BLaER1 (cell line): ENCODE measurements at regions not wholly inside any gene's neighbourhood (a gene's known extent, or its start where the extent isn't known, plus 50 kb on each side); places are given as distances from the start of the nearest gene placed in this dataset.
"Not testable (repeated sequence)": the region's sequence is repeated elsewhere in the genome, so short reads cannot be mapped to it uniquely, and the experiment has no call there.

Source experiments
- H3K27ac ChIP-seq: shearing (Covaris generic); formaldehyde crosslinking; 2 replicates; pipeline ENCODE4 v1.8.1; 2022
- H3K27me3 ChIP-seq: shearing (Covaris generic); formaldehyde crosslinking; 2 replicates; pipeline ENCODE4 v1.8.1; 2022
- H3K36me3 ChIP-seq: shearing (Covaris generic); formaldehyde crosslinking; 2 replicates; pipeline ENCODE4 v1.8.1; 2022
- H3K4me1 ChIP-seq: shearing (Covaris generic); formaldehyde crosslinking; 2 replicates; pipeline ENCODE4 v1.8.1; 2022
- H3K4me2 ChIP-seq: shearing (Covaris generic); formaldehyde crosslinking; 2 replicates; pipeline ENCODE4 v1.8.1; 2022
- H3K4me3 ChIP-seq: shearing (Covaris generic); formaldehyde crosslinking; 2 replicates; pipeline ENCODE4 v1.8.1; 2022
- H3K9ac ChIP-seq: shearing (Covaris generic); formaldehyde crosslinking; 2 replicates; pipeline ENCODE4 v1.8.1; 2022
- H3K9me3 ChIP-seq: shearing (Covaris generic); formaldehyde crosslinking; 2 replicates; pipeline ENCODE4 v1.8.1; 2022
- H4K20me1 ChIP-seq: shearing (Covaris generic); formaldehyde crosslinking; 2 replicates; pipeline ENCODE4 v1.8.1; 2022
- Cebpa-rat ChIP-seq: shearing (Covaris generic); IDR thresholded peaks from 2 replicates; pipeline ENCODE4 v1.8.1; 2022

- Histone ChIP-seq H4K20me1 (no peaks in the 10 kb centered on the region), H3K9ac (no peak overlapping the region), H3K4me1 (no peaks in the 10 kb centered on the region), H3K4me2 (no peak overlapping the region), H3K9me3 (no peaks in the 10 kb centered on the region), H3K36me3 (no peaks in the 10 kb centered on the region), H3K4me3 (no peak overlapping the region), H3K27me3 (no peaks in the 10 kb centered on the region), H3K27ac (no peak overlapping the region)
- no peak for TF ChIP-seq Cebpa-rat
Measured at GRCh38 chr12:89775063-89775985, 66.7 kb upstream of the ATP2B1 start.

DNA sequence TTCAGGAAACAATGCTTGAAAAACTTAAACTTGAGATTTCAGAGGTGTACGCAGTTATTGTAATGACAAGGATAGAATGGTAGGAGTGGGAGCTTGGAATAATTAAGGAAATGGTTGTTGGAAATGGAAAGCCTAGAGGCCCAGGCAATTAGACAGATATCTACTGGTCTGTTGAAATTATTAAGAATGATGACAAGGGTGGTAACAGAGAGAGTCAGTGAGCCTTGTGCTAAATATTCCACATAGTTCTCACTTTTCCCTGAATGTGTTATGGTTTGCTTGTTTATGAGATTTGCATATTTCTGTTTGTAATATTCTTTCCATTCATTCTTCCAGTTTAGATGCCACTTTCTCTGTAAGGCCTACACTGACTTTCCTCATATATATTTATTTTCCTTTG is 66.0 kb upstream of the ATP2B1 start:
- TF ChIP-seq Cebpa-rat, result no peak
- no peak overlapping the region for H3K9ac ChIP-seq
- no peaks in the 10 kb centered on the region for H3K27me3 ChIP-seq
- no peak overlapping the region for H3K4me3 ChIP-seq
- no peaks in the 10 kb centered on the region for H3K4me1 ChIP-seq
- H3K4me2 ChIP-seq, result no peak overlapping the region
- no peaks in the 10 kb centered on the region for H3K9me3 ChIP-seq
- H3K36me3 ChIP-seq, result no peaks in the 10 kb centered on the region
- no peak overlapping the region for H3K27ac ChIP-seq
- H4K20me1 ChIP-seq, result no peaks in the 10 kb centered on the region

DNA sequence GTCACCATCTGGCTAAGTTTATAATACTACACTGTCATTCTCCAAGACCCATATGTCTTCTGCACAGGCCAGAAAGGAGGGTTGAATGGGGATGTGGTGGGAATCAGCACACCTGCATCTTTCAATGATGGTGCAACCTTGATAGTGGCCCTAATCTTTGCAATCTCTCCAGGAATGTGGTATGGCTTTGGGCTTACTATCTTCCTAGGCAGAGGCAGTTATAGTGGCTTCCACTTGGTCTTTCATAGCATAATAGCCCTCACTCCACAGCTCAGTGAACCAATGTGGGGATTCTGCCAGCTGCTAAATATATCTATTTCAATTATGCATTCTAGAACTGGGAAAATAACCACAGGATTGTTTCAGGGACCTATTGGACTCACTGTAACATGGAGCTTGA is 61.8 kb upstream of the ATP2B1 start:
- no peak for TF ChIP-seq Cebpa-rat
- Histone ChIP-seq H3K27ac (no peak overlapping the region), H3K4me2 (no peak overlapping the region), H3K27me3 (no peaks in the 10 kb centered on the region), H3K4me3 (no peak overlapping the region), H3K36me3 (no peaks in the 10 kb centered on the region), H3K9ac (no peak overlapping the region), H3K4me1 (no peaks in the 10 kb centered on the region), H4K20me1 (no peaks in the 10 kb centered on the region), H3K9me3 (no peaks in the 10 kb centered on the region)

- Histone ChIP-seq H3K27me3 (no peaks in the 10 kb centered on the region), H4K20me1 (no peaks in the 10 kb centered on the region), H3K4me1 (no peaks in the 10 kb centered on the region), H3K9ac (no peak overlapping the region), H3K36me3 (no peaks in the 10 kb centered on the region), H3K4me3 (no peak overlapping the region), H3K27ac (no peak overlapping the region), H3K4me2 (no peak overlapping the region), H3K9me3 (no peaks in the 10 kb centered on the region)
- no peak for TF ChIP-seq Cebpa-rat
Measured at GRCh38 chr12:89769483-89769818, 60.8 kb upstream of the ATP2B1 start.

- no peak for TF ChIP-seq Cebpa-rat
- H3K4me2 ChIP-seq, result no peak overlapping the region
- H3K9ac ChIP-seq, result no peak overlapping the region
Measured at GRCh38 chr12:89768586-89769482, 60.2 kb upstream of the ATP2B1 start.

DNA sequence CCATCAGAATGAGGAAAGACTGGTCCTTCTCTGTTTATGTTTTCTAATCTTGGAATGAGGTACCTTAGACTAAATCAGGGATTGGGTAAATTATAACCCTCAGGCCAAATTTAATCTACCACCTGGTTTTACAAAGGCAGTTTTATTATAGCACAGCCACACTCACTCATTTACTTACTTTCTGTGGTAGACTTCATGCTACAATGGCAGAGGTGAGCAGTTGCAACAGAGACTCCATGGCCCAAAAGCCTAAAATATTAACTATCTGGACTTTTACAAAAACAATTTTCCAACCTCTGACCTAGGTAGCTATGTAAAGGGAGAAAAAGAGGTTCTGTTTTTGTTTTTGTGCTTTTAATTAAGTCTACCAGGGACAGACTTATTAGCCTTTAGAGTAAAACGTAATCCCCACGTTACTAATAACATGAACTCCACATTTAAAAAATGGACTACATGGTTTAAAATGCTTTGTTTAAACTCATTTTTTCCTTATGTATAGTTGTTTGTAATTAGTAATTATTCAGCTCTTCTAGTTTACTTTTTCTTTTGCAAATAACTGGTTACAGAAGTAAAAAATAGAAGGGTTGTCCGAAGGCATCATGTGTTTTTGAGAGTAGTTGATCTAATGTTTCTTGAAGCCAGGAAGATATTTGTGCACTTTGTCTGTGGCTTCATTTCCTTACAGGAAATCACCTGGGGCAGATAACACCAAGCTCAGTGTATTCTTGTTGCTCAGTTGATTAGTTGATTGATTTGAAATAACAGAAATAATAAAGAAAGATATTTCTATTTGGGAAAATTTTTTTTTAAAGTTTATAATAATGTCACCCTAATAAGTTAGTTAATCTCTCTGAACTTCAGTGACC is 57.6 kb upstream of the ATP2B1 start:
- no peak overlapping the region for H3K4me3 ChIP-seq
- H4K20me1 ChIP-seq, result no peaks in the 10 kb centered on the region
- no peak overlapping the region for H3K9ac ChIP-seq
- no peak for TF ChIP-seq Cebpa-rat
- no peaks in the 10 kb centered on the region for H3K9me3 ChIP-seq
- H3K27ac ChIP-seq, result no peak overlapping the region
- peaks cover 2% of the 10 kb centered on the region for H3K4me1 ChIP-seq
- H3K4me2 ChIP-seq, result no peak overlapping the region
- no peaks in the 10 kb centered on the region for H3K36me3 ChIP-seq
- H3K27me3 ChIP-seq, result no peaks in the 10 kb centered on the region

More at GRCh38 chr12:89768586-89769482, 60.2 kb upstream of the ATP2B1 start:
- Histone ChIP-seq H3K36me3 (no peaks in the 10 kb centered on the region), H4K20me1 (no peaks in the 10 kb centered on the region), H3K27me3 (no peaks in the 10 kb centered on the region), H3K9me3 (no peaks in the 10 kb centered on the region), H3K4me1 (no peaks in the 10 kb centered on the region), H3K4me3 (no peak overlapping the region), H3K27ac (no peak overlapping the region)

DNA sequence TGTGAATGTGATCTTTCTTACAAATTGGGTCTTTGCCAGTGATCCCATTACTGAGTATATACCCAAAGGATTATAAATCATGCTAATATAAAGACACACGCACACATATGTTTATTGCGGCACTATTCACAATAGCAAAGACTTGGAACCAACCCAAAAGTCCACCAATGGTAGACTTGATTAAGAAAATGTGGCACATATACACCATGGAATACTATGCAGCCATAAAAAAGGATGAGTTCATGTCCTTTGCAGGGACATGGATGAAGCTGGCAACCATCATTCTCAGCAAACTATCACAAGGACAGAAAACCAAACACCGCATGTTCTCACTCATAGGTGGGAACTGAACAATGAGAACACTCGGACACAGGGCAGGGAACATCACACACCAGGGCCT is 55.5 kb upstream of the ATP2B1 start:
- H4K20me1 ChIP-seq, H3K36me3 ChIP-seq, H3K9me3 ChIP-seq, H3K4me2 ChIP-seq, H3K4me3 ChIP-seq, H3K27me3 ChIP-seq, H3K27ac ChIP-seq, H3K9ac ChIP-seq: not testable (repeated sequence)
- peaks cover 14% of the 10 kb centered on the region for H3K4me1 ChIP-seq

DNA sequence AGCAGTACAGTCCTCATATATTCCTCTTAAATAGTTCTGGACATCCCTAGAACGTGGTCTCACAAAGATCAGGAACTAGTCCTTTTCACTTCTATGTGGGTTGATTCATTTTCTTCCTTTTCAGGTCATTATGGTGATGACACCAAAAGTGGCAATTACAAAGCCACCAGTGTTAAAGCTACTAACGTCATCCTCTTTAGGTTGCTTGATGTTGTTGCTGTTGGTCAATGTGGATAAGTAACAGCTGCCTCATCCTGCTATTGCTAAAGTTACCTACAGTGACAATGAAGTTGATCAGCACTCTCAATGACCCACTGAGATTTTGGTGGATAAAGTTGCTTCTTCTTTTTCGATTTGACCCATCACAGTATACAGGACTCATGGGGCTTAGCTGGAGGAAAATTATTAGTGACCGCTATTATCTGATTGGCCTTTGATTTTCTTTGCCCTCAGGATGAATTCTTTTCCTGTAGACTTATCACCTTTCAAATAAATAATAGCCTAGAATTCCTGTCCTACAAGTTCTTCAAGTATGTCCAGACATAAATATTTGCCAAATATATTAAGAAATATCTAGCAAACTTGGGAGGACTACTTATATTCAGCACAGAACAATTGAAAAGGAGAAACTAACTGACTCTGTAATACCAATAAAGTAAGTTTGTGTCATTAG is 54.0 kb upstream of the ATP2B1 start:
- Histone ChIP-seq H3K4me3 (no peak overlapping the region), H3K4me1 (peaks cover 14% of the 10 kb centered on the region), H4K20me1 (no peaks in the 10 kb centered on the region), H3K9me3 (no peaks in the 10 kb centered on the region), H3K36me3 (no peaks in the 10 kb centered on the region), H3K9ac (no peak overlapping the region), H3K4me2 (no peak overlapping the region), H3K27ac (no peak overlapping the region), H3K27me3 (no peaks in the 10 kb centered on the region)
- TF ChIP-seq Cebpa-rat, result no peak

DNA sequence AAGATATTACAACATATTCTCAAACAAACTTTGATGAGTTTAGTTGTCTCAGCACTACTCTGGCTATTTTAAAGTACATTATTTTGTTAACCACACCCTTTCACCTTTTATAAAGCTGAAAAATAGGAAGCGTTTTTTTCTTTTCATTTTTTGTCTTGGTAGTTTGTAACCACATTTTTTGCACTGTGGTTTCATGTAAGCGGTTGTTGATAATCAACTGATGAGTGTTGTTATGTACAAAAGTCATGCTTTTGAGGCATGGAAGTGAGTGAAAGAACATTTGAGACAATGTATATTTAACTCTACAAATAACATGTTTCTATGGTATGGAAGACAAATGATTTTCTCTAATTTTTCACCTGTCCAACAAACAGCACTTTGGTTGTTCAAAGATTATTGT is 52.1 kb upstream of the ATP2B1 start:
- H3K4me1 ChIP-seq, result peaks cover 14% of the 10 kb centered on the region
- H3K9me3 ChIP-seq, result no peaks in the 10 kb centered on the region
- no peak overlapping the region for H3K27ac ChIP-seq
- no peaks in the 10 kb centered on the region for H3K27me3 ChIP-seq
- no peak for TF ChIP-seq Cebpa-rat
- no peak overlapping the region for H3K4me3 ChIP-seq
- H3K9ac ChIP-seq, result no peak overlapping the region
- H3K36me3 ChIP-seq, result no peaks in the 10 kb centered on the region
- H4K20me1 ChIP-seq, result no peaks in the 10 kb centered on the region
- no peak overlapping the region for H3K4me2 ChIP-seq
